ENCODE measurements at regions not wholly inside any gene's neighbourhood (a gene's known extent, or its start where the extent isn't known, plus 50 kb on each side); places are given as distances from the start of the nearest gene placed in this dataset.

GRCh38 chrX:10288373-10288975 is 131.7 kb downstream of the CLCN4 start:
- peak in 1 of 58 donors; percentile 1 for DNase-seq

GRCh38 chrX:10296576-10296975 is 139.8 kb downstream of the CLCN4 start:
- DNase-seq: no peak

GRCh38 chrX:10310511-10310910 is 153.7 kb downstream of the CLCN4 start:
- DNase-seq: no peak

GRCh38 chrX:10314530-10315104 is 157.8 kb downstream of the CLCN4 start:
- no peak for DNase-seq

GRCh38 chrX:10325611-10326010 is 168.8 kb downstream of the CLCN4 start:
- no peak for DNase-seq

GRCh38 chrX:10326578-10326977 is 169.8 kb downstream of the CLCN4 start:
- peak in 6 of 58 donors; percentile 0 to 2 (median 0) for DNase-seq

GRCh38 chrX:10327651-10328050 is 170.9 kb downstream of the CLCN4 start:
- DNase-seq: no peak

- no peak for DNase-seq
These were observed 173.2 kb downstream of the CLCN4 start for GRCh38 chrX:10329984-10330383.

GRCh38 chrX:10341309-10341708 is 184.5 kb downstream of the CLCN4 start:
- no peak for DNase-seq

- no peak for DNase-seq
These were observed 193.4 kb downstream of the CLCN4 start for GRCh38 chrX:10350221-10350620.

- no peak for DNase-seq
These were observed 194.2 kb downstream of the CLCN4 start for GRCh38 chrX:10350981-10351380.

- no peak for DNase-seq
These were observed 195.8 kb downstream of the CLCN4 start for GRCh38 chrX:10352536-10352935.

- DNase-seq: no peak
These were observed 200.2 kb downstream of the CLCN4 start for GRCh38 chrX:10356979-10357378.

- no peak for DNase-seq
These were observed 202.2 kb downstream of the CLCN4 start for GRCh38 chrX:10358958-10359357.

GRCh38 chrX:10360116-10360515 is 203.3 kb downstream of the CLCN4 start:
- DNase-seq: peak in 32 of 58 donors; percentile 0 to 17 (median 1)

GRCh38 chrX:10365532-10366265 is 208.9 kb downstream of the CLCN4 start:
- no peak for DNase-seq

GRCh38 chrX:10367406-10367805 is 210.6 kb downstream of the CLCN4 start:
- no peak for DNase-seq

GRCh38 chrX:10370976-10371375 is 214.2 kb downstream of the CLCN4 start:
- no peak for DNase-seq

- no peak for DNase-seq
These were observed 220.7 kb downstream of the CLCN4 start for GRCh38 chrX:10377427-10377826.

- no peak for DNase-seq
These were observed 223.1 kb downstream of the CLCN4 start for GRCh38 chrX:10379878-10380277.

GRCh38 chrX:10380300-10380699 is 223.5 kb downstream of the CLCN4 start:
- DNase-seq: no peak

- DNase-seq: no peak
These were observed 224.4 kb downstream of the CLCN4 start for GRCh38 chrX:10381193-10381592.

- DNase-seq: no peak
These were observed 230.2 kb downstream of the CLCN4 start for GRCh38 chrX:10387011-10387410.
